NCI-H226 (cell line): ENCODE measurements at regions not wholly inside any gene's neighbourhood (a gene's known extent, or its start where the extent isn't known, plus 50 kb on each side); places are given as distances from the start of the nearest gene placed in this dataset.
"Not testable (repeated sequence)": the region's sequence is repeated elsewhere in the genome, so short reads cannot be mapped to it uniquely, and the experiment has no call there.

Source experiments
- DNase-seq: peaks from one replicate; pipeline ENCODE4 v3.0.0-alpha.2; 2015

DNA sequence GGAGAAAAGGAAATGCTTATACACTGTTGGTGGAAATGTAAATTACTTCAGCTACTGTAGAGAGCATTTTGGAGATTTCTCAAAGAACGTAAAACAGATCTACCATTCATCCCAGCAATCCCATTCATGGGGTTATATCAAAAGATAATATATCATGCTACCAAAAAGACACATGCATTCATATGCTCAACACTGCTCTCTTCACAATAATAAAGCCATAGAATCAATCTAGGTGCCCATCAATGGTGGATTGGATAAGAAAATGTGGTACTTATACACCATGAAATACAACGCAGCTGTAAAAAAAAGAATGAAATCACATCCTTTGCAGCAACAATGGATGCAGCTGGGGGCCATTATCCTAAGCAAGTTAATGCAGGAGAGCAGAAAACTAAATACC, 1487.7 kb upstream of the SEL1L start:
- no peak for DNase-seq

DNA sequence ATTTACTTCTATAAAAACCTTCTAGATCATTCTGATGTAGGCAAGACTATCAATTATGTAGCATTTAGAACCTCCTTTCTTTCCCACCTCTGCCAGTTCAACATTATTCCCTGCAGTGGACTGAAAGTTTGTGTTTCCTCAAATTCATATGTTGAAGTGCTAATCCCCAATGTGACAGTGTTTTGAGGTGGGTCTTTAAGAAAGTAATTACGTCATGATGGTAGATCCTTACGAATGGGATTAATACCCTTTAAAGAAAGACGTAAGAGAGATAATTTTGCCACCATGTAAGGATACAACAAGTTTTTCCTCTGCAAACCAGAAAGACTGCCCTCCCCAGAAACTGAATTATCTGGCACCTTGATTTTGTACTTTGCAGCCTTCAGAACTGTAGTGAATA, 1489.7 kb upstream of the SEL1L start:
- DNase-seq: no peak

DNA sequence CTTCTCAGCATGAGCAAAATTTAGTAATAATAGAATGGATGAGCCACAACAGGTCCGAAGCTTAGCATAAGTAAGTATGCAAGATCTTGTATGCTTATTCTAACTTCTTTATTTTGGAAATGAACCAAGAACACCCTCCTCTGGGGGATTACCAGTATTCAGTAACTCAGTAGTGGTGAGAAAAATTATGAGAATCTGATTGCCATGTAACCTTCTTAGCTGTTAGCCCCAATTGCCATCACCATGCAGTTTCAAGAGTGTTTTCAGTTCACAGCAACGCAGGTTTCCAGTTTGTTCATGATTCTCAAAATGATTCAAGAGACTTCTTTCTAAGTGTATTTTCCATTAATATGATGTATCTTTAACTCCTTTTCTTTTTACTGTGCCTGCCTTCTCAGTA, 1507.6 kb upstream of the SEL1L start:
- DNase-seq: no peak

- DNase-seq: no peak
Measured at GRCh38 chr14:83042858-83043257, 1509.2 kb upstream of the SEL1L start.

GRCh38 chr14:83044001-83044400, 1510.3 kb upstream of the SEL1L start:
- DNase-seq: no peak

DNA sequence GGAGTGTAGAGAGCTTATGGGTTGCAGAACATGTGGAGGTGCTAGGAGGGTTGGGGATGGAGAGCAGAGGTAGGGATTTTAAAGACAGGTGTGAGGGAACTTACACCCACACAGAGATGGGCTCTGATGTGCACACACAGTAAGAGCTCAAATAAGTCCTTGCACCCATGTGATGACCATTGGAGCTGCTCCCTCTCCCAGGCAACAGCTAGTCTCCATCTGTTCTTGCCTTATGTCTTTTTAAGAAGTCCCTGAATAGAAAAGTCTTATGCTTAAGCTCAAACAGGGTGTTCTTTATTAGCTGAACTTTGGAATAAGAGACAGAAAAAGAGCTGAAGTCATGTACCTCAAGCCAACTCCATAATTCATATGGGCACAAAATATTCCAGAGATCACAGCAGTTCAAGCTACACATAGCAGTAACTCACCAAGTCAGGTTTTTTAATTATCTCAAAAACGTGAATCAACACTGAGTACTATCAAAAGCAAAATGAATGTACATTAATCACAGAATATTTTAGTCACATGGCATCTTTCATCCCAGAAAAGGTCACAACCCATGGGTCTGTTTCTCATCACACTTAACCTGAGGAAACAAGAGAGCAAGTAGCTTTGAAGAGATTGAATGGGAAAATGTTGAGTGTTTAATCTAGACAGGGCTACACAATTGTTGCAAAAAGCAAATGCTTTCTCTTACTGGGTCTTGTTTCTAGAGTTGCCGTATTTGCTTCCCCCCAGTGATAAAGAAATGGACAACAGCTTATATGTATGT, 1513.6 kb upstream of the SEL1L start:
- DNase-seq: no peak

DNA sequence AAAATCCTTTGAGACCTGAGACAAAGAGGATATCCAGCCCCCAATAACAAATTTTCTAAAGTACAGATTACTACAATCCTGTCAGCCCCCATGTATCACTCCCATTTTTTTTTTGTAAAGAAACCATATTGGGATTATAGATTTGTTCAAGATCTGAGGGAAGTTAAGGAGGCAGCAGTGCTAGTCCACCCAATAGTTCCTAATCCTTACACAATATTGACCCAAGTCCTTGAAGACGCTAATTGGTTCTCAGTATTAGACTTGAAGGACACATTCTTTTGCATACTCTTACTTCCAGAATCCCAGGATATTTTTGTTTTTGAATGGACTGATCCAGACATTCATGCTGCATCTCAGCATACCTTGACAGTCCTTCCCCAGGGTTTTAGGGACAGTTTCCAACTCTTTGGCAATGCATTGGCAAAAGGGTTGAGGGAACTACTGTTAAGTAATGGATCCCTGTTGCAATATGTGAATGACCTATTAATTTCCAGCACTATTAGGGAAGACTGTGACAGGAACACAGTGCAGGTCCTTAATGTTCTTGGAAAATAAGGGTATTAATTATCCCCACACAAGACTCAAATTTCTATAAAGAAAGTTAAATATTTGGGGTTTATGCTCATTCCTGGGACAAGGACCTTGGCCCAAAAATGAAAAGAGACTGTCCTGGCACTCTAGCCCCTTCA, 1519.5 kb upstream of the SEL1L start:
- no peak for DNase-seq

DNA sequence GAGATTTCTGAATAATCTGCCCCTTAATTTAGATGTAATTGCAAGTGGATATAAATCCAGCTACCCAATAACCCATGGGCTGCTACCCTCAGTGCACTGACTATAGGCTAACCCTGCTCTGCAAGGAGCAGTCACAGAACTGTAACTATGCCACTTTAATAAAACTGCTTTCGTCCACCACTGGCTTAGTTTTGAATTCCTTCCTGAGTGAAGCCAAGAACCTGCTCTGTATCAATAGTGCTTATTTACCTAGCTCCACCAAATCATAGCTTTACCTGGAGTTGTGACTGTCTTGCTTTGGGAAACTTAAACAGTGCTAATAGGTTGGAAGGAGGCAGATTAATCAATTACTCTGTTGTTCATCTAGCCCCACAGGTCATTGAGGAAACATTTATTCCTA, 1524.4 kb upstream of the SEL1L start:
- DNase-seq: no peak

DNA sequence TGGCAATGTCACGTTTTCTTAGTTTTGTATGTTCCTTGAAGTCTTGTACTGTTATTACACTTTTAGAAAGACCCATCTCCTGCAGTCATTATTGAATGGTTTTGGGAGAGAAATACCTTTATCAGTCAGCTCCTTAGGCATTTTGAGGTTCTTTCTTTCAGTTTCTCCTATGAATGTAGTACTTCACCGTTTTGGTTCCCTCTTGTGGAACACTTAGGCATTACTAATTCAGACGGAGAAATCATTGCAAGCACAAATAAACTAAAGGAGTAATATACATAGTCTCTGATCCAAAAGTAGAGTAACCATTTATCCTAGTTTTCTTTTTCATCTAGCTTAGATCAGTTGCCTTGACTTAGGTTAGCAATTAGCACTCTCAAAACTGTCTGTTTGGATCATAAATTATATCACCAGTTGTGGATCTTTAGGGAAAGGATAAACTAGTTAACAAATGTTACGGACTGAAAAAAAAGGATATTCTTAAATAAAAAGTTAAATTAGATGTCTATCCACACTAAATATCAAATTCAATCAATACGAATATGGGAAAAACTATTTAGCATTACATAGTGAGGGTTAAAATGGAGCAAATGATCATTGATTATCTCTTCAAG, 1538.3 kb upstream of the SEL1L start:
- peak; percentile 9 for DNase-seq

- no peak for DNase-seq
Measured at GRCh38 chr14:83085136-83085535, 1551.5 kb upstream of the SEL1L start.

DNA sequence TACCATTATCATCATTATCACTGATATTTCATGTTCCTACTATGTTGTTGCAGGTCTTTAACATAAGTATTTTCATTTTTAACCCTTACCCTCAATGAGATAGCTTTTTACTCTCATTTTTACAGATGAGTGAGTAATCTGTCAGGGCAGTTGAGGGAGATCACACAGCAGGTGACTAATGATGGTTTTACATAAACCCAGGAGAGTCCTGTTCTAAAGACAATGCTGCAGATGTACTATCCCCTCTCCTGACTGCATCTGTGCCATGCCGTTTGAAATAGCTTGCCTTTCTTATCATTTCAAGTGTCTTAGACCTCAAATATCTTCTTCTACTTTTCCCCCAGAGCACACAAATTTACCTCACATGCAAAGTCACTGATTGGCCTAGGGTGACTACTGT, 1552.1 kb upstream of the SEL1L start:
- DNase-seq: no peak

DNA sequence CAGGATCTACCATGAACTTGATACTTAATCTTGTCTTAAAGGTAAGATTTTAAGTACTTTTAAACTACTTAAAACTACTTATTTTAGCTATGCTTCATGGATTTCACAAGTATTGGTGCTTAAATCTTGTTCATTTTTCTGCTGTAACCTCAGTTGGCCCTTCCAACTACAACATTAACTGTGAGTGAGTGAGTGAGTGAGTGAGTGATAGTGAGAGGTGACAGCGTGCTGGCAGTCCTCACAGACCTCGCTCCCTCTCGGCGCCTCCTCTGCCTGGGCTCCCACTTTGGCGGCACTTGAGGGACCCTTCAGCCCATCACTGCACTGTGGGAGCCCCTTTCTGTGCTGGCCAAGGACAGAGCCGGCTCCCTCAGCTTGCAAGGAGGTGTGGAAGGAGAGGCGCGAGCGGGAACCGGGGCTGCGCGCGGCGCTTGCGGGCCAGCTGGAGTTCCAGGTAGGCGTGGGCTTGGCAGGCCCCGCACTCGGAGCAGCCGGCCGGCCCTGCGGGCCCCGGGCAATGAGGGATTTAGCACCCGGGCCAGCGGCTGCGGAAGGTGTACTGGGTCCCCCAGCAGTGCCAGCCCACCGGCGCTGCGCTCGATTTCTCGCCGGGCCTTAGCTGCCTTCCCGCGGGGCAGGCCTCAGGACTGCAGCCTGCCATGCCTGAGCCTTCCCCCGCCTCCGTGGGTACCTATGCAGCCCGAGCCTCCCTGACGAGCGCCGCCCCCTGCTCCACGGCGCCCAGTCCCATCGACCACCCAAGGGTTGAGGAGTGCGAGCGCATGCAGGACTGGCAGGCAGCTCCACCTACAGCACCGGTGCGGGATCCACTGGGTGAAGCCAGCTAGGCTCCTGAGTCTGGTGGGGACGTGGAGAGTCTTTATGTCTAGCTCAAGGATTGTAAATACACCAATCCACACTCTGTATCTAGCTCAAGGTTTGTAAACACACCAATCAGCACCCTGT, 1558.6 kb upstream of the SEL1L start:
- DNase-seq: not testable (repeated sequence)

GRCh38 chr14:83096092-83096491, 1562.4 kb upstream of the SEL1L start:
- no peak for DNase-seq

- no peak for DNase-seq
Measured at GRCh38 chr14:83101846-83102245, 1568.2 kb upstream of the SEL1L start.

- no peak for DNase-seq
Measured at GRCh38 chr14:83118029-83118428, 1584.4 kb upstream of the SEL1L start.

- DNase-seq: no peak
Measured at GRCh38 chr14:83120187-83120586, 1586.5 kb upstream of the SEL1L start.

DNA sequence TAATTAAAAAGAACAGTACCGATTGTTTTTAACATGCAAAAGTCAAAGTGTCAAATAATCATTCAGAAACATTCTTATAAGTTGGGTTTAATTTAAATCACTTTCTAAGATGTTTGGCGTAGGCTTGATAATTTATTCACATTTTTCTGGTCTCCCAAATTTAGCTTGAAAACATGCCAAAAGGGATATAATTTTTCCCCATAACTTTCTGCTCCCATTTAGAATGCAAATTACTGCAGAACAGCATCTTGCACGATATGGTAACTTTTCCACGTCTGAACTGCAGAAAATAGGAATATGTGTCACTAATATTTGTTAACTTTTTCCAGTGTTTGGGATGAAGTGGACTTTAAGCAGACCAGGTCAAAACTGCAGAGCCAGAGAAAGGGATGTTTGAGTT, 1592.4 kb upstream of the SEL1L start:
- no peak for DNase-seq

- no peak for DNase-seq
Measured at GRCh38 chr14:83128783-83129182, 1595.1 kb upstream of the SEL1L start.

GRCh38 chr14:83129496-83129895, 1595.8 kb upstream of the SEL1L start:
- no peak for DNase-seq

DNA sequence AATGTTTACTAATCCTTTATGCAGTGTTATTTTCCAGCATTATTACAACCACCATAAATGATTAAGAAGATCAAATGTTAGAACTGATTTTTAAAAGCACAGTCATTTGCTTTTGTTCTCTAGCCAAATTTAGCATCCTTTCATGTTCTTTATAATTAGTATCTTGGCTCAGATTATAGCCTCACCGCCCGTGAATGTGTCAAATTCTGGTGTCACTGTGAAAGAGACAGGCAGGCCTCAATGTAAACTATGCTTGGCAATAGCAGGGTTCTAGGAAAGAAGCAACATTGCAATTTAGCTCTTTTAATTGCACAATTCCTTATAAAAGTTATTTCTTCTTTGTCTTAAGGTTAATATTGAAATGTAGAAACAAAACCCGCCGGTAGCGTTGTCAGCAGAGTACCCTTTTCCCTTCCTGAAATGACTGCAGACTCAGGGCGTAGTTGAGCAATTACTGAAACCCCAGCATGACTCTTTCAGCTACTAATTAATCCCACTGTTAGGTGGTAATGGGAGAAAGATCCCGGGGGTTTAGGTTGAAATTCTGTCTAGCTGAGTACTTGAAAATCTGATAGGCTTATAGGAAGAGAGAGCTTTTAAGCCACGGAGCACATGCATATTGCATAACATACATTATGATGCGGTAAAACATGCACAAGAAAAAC, 1600.5 kb upstream of the SEL1L start:
- DNase-seq: no peak

DNA sequence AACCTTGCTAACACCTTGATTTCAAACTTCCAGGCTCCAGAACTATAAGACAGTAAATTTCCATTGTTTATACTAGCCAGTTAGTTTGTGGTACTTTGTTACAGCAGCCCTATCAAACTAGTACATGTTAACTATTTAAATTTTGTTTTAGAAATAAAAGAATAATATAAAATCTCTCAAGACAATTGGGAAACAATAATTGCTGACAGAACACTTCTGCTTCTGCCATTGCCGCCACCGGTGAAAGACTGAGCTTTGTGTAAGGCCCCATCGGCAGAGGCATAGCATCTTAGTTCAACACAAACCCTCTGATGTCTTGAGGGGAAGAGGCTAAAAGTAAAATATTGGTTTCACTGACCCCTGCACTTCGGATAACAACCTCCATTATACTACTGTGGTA, 1607.1 kb upstream of the SEL1L start:
- DNase-seq: no peak

- DNase-seq: no peak
Measured at GRCh38 chr14:83147006-83147405, 1613.4 kb upstream of the SEL1L start.

- DNase-seq: no peak
Measured at GRCh38 chr14:83151571-83151970, 1617.9 kb upstream of the SEL1L start.
